Adrenal gland (tissue), 9 donors: ENCODE measurements at regions not wholly inside any gene's neighbourhood (a gene's known extent, or its start where the extent isn't known, plus 50 kb on each side); places are given as distances from the start of the nearest gene placed in this dataset.

Source experiments
- DNase-seq, 7 donors: peaks; one replicate each; pipeline ENCODE4 v3.0.0-alpha.2; 2019 to 2020
- H3K27ac ChIP-seq, 5 donors: fragments of 200-600 bp; sonication (generic) in 4 of 5; 1 replicate in 3 of 5; 2 replicates in 2 of 5; pipeline versions ENCODE4 v1.5.1 to v1.8.0; 2016 to 2020; ENCODE audit warnings: mild to moderate bottlenecking in 1 of 5
- H3K27me3 ChIP-seq: fragments of 200-600 bp; 2 replicates; pipeline ENCODE4 v1.8.0; 2021
- H3K36me3 ChIP-seq, 2 donors: fragments of 200-600 bp; replicated peaks in 1 of 2; 1 replicate in 1 of 2; 2 replicates in 1 of 2; pipeline versions ENCODE4 v1.5.1 to v1.8.0; 2018 to 2022
- H3K4me1 ChIP-seq, 2 donors: fragments of 200-600 bp; replicated peaks in 1 of 2; 1 replicate in 1 of 2; 2 replicates in 1 of 2; pipeline versions ENCODE4 v1.5.1 to v1.8.0; 2018 to 2021
- H3K4me3 ChIP-seq, 4 donors: fragments of 200-600 bp; sonication (generic) in 3 of 4; one replicate each; pipeline ENCODE4 v1.5.1; 2016 to 2018
- H3K9me3 ChIP-seq, 3 donors: fragments of 200-600 bp; sonication (generic) in 1 of 3; replicated peaks in 1 of 3; 1 replicate in 2 of 3; 2 replicates in 1 of 3; pipeline versions ENCODE4 v1.5.1 to v1.8.0; 2016 to 2021
- CTCF ChIP-seq, 6 experiments: fragments of 450-650 bp in 4 of 6; fragments of 200-600 bp in 2 of 6; sonication (generic) in 1 of 6; IDR thresholded peaks; 1 replicate in 5 of 6; 2 replicates in 1 of 6; pipeline versions ENCODE4 v1.5.1 to v1.8.0; 2016 to 2021; ENCODE audit warnings: antibody characterized with exemption in 6 of 6, mild to moderate bottlenecking in 2 of 6, moderate library complexity in 1 of 6
- POLR2A ChIP-seq, 2 donors: fragments of 450-650 bp; IDR thresholded peaks; one replicate each; pipeline ENCODE4 v1.6.1; 2017; ENCODE audit warnings: antibody characterized with exemption in 2 of 2, mild to moderate bottlenecking in 2 of 2, moderate library complexity in 1 of 2
- WGBS, 4 donors: extraction: QIAGEN DNeasy Blood & Tissue Kit in 2 of 4; methylation state at CpG; one replicate each; pipeline versions ENCODE4 v1.1.5 to v1.1.7; 2013 to 2017; 5-methylcytosine and 5-hydroxymethylcytosine counted together
- intact Hi-C, 2 donors: fragments of 100-400 bp; cut with DNase I; formaldehyde crosslinking; loops; one replicate each; pipeline versions ENCODE4 v1.14.1 to v1.15.0; 2022 to 2023
- donor health status: healthy with polysubstance abuse.
- donor health status: Bipolar disorder and iron deficiency.
- donor health status: DM: yes; HTN: yes; CAD: no.
- donor health status: DM: no; HTN: no; CAD: no.
- donor health status: DM: no; HTN: no; CAD: no.

GRCh38 chr5:176747670-176748072, 62.7 kb upstream of the UNC5A start:
- no peak for TF ChIP-seq CTCF (IDR thresholded peaks at IDR 0.05)
- TF ChIP-seq POLR2A (IDR thresholded peaks at IDR 0.05) = no peak
- no peak overlapping the region for H3K27ac ChIP-seq
- peak in 1 of 7 donors; percentile 29 for DNase-seq
- no peaks in the 10 kb centered on the region for H3K4me1 ChIP-seq
- H3K9me3 ChIP-seq = no peaks in the 10 kb centered on the region
- intact Hi-C loops = no loop called here
- WGBS, 4 donors = 85 to 91% (median 88%) methylated on average over 4 to 5 of the region's 5 CpGs
- no peaks in the 10 kb centered on the region for H3K36me3 ChIP-seq
- H3K4me3 ChIP-seq = no peak overlapping the region
- H3K27me3 ChIP-seq = peaks cover 50% of the 10 kb centered on the region

GRCh38 chr5:176748073-176748966, 62.0 kb upstream of the UNC5A start:
- peaks cover 44% of the 10 kb centered on the region for H3K27me3 ChIP-seq
- 52 to 71% (median 64%) methylated on average over 20 to 24 of the region's 24 CpGs for WGBS, 4 donors

GRCh38 chr5:176748967-176749935, 61.1 kb upstream of the UNC5A start:
- H3K4me3 ChIP-seq = no peak overlapping the region
- peaks cover 35% of the 10 kb centered on the region for H3K27me3 ChIP-seq
- no peak for TF ChIP-seq CTCF (IDR thresholded peaks at IDR 0.05)
- TF ChIP-seq POLR2A (IDR thresholded peaks at IDR 0.05) = no peak
- no peaks in the 10 kb centered on the region for H3K9me3 ChIP-seq
- peak in 2 of 7 donors; percentile 12 to 39 for DNase-seq
- no peaks in the 10 kb centered on the region for H3K36me3 ChIP-seq
- H3K4me1 ChIP-seq = no peaks in the 10 kb centered on the region
- 65 to 75% (median 72%) methylated on average over 12 to 21 of the region's 21 CpGs for WGBS, 4 donors
- intact Hi-C loops = no loop called here
- H3K27ac ChIP-seq = no peak overlapping the region

More at GRCh38 chr5:176748073-176748966, 62.0 kb upstream of the UNC5A start:
- TF ChIP-seq CTCF (IDR thresholded peaks at IDR 0.05) = no peak
- no peak for TF ChIP-seq POLR2A (IDR thresholded peaks at IDR 0.05)
- intact Hi-C loops = no loop called here
- H3K4me3 ChIP-seq = no peak overlapping the region
- H3K9me3 ChIP-seq = no peaks in the 10 kb centered on the region
- H3K4me1 ChIP-seq = no peaks in the 10 kb centered on the region
- H3K36me3 ChIP-seq = no peaks in the 10 kb centered on the region
- no peak overlapping the region for H3K27ac ChIP-seq
- peak in 1 of 7 donors; percentile 42 for DNase-seq

GRCh38 chr5:176750144-176750543, 60.2 kb upstream of the UNC5A start:
- Histone ChIP-seq H3K4me1 (no peaks in the 10 kb centered on the region), H3K36me3 (no peaks in the 10 kb centered on the region), H3K4me3 (no peak overlapping the region), H3K27ac (no peak overlapping the region), H3K9me3 (no peaks in the 10 kb centered on the region), H3K27me3 (peaks cover 27% of the 10 kb centered on the region)
- TF ChIP-seq POLR2A (IDR thresholded peaks at IDR 0.05) = no peak
- TF ChIP-seq CTCF (IDR thresholded peaks at IDR 0.05) = no peak
- 76 to 85% (median 80%) methylated on average over 10 of the region's 10 CpGs for WGBS, 4 donors
- DNase-seq = no peak
- intact Hi-C loops = no loop called here
